CD4-positive, alpha-beta T cell treated with Interferon gamma for 1 hour (primary cell): ENCODE measurements at regions not wholly inside any gene's neighbourhood (a gene's known extent, or its start where the extent isn't known, plus 50 kb on each side); places are given as distances from the start of the nearest gene placed in this dataset.

Source experiments
- DNase-seq: peaks from one replicate; pipeline ENCODE4 v3.0.0-alpha.2; 2020

GRCh38 chr15:79373113-79373512 is 59.0 kb upstream of the MINAR1 start:
- DNase-seq, result no peak

DNA sequence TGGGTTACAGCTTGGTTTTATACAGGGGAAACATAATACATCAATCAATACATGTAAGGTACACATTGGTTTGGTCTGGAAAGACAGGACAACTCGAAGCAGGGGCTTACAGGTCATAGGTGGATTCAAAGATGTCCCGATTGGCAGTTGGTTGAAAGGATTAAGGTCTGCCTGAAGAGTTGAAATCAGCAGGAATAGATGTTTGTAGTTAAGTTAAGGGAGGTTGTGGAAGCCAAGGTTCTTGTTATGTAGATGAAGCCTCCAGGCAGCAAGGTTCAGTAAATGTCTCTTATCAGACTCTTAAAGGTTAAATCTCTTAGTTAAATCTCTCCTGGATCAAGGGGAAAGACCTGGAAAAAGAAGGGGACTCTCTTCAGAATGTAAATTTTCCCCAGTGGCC is 58.4 kb upstream of the MINAR1 start:
- DNase-seq, result no peak

- DNase-seq, result no peak
Observed at GRCh38 chr15:79376383-79376782, 55.8 kb upstream of the MINAR1 start.

- DNase-seq, result no peak
Observed at GRCh38 chr15:79378394-79379109, 53.6 kb upstream of the MINAR1 start.

GRCh38 chr15:79380755-79381497 is 51.2 kb upstream of the MINAR1 start:
- peak; percentile 64 for DNase-seq

DNA sequence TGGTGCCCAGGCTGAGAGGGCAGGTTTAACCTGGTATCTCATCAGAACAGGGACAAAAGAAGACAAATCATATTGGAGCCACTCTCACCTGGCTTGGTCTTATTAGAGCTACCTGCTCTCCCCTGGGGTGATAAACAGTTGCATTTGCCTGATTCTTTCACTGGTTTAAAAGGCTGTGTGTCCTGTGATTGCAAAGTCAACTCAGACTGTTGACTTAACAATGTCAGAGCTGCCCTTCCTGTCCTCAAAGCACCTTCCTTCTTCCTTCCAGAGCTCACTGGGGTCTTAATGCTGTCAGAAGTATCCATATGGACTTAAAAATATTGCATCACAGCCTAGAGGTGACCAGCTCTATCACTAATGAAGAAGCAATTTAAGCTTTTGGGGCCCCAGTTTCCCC is 50.5 kb upstream of the MINAR1 start:
- no peak for DNase-seq
